Tibial nerve (tissue), 3 donors: ENCODE measurements at regions not wholly inside any gene's neighbourhood (a gene's known extent, or its start where the extent isn't known, plus 50 kb on each side); places are given as distances from the start of the nearest gene placed in this dataset.

ENCODE experiments used
- POLR2A ChIP-seq, 2 donors: fragments of 450-650 bp; IDR thresholded peaks; one replicate each; pipeline ENCODE4 v1.6.1; 2017; ENCODE audit warnings: antibody characterized with exemption in 2 of 2, mild to moderate bottlenecking in 2 of 2, moderate library complexity in 2 of 2
- TF ChIP-seq, protein P1 (sequence below), 5 experiments: fragments of 200-600 bp in 3 of 5; fragments of 450-650 bp in 2 of 5; sonication (generic) in 3 of 5; IDR thresholded peaks; one replicate each; pipeline ENCODE4 v1.5.1; 2016 to 2019; ENCODE audit warnings: antibody characterized with exemption in 5 of 5, mild to moderate bottlenecking in 3 of 5, moderate library complexity in 2 of 5

DNA sequence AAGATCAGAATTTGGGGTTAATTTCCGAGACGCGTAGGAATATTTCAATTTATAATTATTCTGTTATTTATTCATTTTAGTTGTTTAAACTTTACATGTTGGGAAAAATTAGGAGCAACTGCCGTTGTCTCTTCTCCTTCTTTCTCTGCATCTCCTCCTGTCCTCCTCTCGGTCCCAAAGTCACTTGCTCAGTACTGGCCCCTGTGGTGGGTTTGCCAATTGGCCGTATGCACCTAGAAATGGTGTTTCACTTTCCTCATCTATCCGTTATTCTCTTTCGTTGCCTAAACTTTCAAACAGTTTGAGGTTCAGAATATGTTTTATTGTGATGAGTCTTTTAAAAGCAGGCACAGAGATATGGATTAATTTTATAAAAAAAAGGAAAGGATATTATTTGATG is 517.9 kb downstream of the PLCL1 start:
- no peak for TF ChIP-seq POLR2A (IDR thresholded peaks at IDR 0.05)
- TF ChIP-seq, protein P1, sequence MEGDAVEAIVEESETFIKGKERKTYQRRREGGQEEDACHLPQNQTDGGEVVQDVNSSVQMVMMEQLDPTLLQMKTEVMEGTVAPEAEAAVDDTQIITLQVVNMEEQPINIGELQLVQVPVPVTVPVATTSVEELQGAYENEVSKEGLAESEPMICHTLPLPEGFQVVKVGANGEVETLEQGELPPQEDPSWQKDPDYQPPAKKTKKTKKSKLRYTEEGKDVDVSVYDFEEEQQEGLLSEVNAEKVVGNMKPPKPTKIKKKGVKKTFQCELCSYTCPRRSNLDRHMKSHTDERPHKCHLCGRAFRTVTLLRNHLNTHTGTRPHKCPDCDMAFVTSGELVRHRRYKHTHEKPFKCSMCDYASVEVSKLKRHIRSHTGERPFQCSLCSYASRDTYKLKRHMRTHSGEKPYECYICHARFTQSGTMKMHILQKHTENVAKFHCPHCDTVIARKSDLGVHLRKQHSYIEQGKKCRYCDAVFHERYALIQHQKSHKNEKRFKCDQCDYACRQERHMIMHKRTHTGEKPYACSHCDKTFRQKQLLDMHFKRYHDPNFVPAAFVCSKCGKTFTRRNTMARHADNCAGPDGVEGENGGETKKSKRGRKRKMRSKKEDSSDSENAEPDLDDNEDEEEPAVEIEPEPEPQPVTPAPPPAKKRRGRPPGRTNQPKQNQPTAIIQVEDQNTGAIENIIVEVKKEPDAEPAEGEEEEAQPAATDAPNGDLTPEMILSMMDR (IDR thresholded peaks at IDR 0.05): no peak
